CD4-positive, alpha-beta T cell treated with Interleukin-4 for 4 hours (primary cell): ENCODE measurements at regions not wholly inside any gene's neighbourhood (a gene's known extent, or its start where the extent isn't known, plus 50 kb on each side); places are given as distances from the start of the nearest gene placed in this dataset.
A peak's percentile ranks its signal among the peaks of the same experiment; 100 is the strongest.
"Not testable (repeated sequence)": the region's sequence is repeated elsewhere in the genome, so short reads cannot be mapped to it uniquely, and the experiment has no call there.

ENCODE experiments used
- DNase-seq: peaks from one replicate; pipeline ENCODE4 v3.0.0-alpha.2; 2020

DNA sequence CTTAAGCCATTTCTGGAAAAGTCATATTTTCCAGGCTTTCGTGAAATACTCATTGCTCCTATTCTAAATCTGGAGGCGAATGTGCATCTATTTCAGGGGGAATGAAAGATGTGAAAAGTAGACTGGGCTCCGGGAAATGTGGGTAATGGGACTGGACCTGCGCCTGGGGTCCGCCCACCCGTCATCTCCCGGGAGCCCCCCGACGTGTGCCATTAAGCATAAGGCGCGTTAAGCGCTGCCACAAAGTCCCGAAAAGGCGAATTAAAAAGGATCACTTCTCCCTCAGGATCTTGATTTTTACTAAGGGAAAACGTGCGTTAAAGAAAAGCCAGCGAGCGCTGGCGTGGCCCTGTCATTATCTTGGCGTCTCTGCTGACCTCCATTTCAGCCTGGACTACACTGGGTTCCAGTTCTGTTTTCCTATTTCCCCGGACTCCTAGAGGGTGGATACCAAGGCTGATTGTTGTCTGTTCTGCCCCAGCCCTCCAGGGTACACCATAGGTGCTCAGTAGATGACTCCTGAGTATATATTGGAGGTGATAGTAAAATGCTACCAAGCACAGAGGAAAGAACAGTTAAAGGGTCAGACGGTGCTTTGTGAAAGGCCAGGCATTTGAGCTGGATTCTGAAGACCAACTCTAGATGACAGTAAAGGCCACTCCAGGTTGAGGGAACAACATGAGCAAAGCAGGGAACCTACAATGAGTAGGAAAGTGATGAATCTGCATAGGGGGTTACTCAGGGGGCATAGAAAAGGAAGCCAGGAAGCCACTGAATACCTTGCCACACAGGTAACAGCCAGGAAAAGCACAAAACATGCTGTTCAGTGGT is 89.2 kb upstream of the ARID1B start:
- DNase-seq, result no peak

DNA sequence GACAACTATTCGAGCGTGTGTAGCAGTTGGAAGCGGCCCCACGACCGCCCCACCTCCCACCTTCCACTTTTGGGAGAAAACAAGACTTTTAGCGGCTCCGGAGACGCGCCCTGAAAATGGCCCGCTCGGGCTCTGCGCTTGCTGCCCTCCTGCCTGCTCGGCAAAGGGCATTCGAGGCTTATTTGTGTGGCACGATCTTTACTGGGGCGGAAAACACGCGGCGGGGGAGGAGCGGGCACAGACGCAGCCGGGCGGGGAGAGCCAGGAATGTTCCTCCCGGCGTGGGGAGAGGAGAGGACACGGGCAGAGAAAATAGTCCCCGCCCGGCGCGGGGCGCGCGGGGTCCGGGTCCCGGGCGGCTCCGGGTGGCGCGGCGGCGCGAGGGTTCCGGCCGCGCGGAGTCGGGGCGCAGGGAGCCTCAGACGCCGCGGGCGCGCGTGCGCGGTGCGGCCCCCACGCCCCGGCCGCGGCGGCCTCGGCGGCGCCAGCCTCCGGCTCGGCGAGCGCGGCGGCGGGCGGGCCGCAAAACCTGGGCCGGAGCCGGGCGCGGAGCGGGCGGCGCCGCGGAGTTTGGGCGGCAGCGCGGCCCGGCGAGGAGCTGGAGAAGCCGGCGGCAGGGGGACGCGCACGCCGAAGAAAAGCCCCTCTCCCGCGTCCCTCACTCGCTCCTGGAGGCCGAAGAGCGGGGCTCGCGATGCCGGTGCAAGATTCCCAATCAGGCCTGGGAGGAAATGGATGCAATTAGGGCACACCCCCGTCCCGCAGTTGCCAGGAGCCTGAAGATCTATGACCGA is 90.0 kb upstream of the ARID1B start:
- DNase-seq, result peak; percentile 77

DNA sequence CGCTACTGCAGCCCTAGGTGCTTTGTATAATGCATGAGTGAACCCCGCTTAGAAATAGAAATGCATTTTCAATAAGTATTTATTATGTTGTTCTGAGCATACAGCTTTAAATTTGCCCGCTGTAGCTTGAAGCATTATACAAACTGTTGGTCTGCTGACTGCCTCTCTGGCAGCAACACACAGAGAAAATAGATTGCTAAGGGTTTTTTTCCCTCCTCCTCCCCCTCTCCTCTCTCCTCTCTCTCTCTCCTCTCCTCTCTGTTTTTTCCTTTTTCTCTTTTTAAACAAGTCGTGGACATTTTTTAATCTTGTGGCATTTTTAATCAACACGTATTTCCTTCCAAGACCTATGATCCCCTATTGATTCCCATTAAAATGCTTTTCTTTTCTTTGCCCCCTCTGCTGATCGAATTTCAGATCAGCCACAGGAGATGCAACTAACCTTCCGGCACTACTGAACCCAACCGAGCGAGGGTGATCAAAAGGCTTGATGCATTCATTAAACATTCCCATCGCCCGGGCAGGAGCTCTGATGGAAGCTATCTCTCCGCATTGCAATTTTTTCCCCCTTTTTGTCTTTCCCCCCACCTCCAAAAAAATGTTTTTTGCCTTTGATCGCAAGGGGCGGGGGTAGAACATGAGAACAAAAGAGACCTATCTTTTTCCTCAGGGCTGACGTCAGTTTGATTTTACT is 90.7 kb upstream of the ARID1B start:
- no peak for DNase-seq

DNA sequence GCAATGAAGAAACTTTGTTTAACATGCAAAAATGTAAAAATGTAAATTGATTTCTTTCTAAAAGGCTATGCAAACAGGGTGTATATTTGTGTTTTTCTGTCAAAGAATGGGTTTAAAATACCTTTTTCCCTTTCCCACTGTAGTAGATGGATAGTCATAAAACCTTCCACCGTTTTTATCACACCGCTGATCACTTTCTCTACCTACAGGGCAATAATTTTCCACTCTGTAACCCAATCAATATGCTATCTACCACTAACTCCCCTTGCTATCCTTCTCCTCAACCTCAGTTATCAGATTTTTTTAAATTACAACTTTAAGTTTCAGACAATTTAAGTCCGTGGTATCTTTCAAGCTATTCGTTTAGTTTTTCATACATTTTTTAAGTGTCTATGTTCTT is 91.4 kb upstream of the ARID1B start:
- DNase-seq, result no peak

DNA sequence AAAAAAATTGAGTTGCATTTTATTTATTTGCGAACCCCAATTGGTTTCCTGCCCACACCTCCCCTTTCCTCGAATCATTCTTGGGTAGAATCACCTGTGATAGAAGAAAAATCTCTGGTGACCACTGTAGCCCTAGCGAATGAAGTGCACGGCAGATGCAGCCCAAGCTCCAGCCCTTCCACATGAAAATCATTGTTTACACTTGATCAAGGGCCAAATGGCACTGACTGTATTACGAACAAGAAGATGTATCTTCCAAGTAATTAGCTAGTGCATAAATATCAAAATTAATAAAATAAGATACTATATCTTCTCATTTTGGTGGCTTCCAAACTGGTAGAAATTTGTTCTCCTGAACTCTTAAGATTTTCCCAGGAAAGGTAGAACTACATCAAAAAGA is 93.4 kb upstream of the ARID1B start:
- DNase-seq, result no peak

DNA sequence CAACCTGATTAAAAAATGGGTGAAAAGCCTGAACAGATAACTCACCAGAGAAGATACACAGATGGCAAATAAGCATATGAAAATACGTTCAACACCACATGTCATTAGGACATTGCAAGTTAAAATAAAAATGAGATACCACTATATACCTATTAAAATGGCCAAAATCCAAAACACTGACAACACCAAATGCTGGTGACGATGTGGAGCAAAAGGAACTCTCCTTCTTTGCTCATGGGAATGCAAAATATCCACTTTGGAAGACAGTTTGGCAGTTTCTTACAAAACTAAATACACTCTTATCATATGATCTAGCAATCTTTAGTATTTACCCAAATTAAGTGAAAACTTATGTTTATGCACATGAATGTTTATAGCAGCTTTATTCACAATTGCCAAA is 100.5 kb upstream of the ARID1B start:
- no peak for DNase-seq

DNA sequence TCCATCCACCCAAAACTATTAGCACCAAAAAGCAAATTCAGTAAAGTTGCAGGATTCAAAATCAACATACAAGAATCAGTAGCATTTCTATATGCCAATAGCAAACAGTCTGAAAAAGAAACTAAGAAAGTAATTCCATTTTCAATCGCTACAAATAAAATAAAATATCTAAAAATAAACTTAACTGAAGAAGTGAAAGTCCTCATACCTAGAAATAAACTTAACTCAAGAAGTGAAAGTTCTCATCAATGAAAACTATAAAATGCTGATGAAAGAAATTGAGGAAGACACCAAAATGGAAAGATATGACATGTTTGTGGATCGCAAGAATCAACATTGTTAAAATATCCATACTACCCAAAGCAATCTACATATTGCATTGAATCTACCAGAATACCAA is 103.0 kb upstream of the ARID1B start:
- DNase-seq, result no peak

DNA sequence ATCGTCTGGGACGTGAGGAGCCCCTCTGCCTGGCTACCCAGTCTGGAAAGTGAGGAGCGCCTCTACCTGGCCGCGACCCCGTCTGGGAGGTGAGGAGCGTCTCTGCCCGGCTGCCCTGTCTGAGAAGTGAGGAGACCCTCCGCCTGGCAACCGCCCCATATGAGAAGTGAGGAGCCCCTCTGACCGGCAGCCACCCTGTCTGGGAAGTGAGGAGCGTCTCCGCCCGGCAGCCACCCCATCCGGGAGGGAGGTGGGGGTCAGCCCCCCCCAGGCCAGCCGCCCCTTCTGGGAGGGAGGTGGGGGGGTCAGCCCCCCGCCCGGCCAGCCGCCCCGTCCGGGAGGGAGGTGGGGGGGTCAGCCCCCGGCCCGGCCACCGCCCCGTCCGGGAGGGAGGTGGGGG is 107.1 kb upstream of the ARID1B start:
- not testable (repeated sequence) for DNase-seq

DNA sequence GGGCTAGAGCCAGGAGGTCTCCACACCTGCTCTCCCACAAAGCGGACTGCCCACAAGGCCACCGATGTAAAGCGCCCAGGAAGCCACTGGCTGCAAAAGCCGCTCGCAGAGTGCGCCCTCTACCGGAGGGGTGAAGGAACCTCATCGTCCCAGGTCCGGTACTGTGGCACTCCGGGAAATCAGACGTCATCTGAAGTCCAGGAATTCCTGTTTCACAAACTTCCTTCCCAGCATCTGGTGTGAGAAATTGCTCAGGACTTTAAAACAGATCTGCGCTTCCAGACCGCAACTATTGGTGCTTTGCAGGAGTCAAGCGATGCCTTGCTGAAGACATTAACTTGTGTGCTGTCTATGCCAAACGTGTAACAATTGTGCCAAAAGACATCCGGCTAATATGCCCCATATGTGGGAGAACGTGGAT is 115.1 kb upstream of the ARID1B start:
- DNase-seq, result no peak

DNA sequence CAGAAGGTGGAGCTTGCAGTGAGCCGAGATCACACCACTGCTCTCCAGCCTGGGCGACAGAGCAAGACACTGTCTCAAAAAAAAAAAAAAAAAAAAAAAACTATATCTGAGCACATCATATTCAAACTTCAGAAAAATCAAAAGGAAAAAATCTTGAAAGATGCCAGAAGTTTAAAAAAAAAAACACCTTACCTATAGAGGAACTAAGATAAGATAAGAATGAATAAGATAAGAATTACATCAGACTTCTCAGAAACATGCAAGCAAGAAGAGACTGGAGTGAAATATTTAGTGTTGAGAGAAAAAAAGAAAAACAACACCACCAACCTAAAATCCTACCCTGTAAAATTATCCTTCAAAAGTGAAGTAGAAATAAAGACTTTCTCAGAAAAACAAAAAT is 116.8 kb upstream of the ARID1B start:
- DNase-seq, result no peak

DNA sequence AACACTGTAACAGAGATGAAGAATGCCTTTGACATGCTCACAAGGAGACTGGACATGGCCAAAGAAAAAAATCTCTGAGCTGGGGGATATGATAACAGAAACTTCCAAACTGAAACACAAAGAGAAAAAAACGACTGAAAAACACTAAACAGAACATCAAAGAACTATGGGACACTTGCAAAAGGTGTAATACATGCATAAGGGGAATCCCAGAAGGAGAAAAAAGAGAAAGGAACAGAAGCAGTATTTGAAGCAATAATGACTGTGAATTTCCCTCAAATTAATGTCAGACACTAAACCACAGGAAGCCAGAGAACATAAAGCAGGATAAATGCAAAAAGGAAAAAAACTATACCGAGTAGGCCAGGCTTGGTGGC is 117.4 kb upstream of the ARID1B start:
- DNase-seq, result no peak

DNA sequence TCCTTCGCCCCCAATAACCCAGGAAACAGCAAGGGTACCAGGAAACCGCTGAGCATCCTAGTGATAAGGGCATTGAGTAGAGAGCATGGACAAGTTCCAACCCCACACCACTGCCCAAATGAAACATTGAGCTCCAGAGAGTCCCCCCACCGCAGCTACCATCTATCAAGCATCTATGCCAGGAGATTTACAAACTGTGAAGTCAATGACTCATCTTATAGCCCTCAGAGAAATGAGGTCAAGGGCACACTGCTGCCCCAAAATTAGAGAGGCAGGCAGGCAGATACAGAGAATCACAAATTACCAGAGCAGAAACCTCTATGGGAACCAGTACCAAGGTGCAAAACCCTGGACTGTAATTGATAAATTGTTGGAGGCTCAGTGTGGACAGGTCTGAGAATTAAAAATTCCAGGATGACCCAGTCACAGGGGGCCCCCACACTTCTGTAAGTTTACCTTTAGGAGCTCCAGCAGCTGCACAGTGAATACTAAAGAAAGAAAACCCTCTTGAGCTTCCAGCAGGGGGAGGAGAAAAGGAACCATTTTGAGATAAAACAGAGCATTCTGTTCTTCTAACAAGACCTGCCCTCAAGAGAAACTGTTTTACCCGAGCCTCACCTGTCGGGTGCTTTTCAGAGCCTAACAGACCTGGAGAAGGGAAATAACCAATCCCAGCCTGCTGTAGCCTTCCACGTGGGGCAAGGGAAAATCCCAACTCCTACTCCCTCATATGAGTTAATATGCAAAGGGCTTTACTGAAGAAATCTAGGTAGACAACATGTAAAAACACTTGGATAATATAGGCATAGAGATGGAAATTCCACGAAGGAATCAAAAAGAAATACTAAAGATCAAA is 118.0 kb upstream of the ARID1B start:
- DNase-seq, result no peak

DNA sequence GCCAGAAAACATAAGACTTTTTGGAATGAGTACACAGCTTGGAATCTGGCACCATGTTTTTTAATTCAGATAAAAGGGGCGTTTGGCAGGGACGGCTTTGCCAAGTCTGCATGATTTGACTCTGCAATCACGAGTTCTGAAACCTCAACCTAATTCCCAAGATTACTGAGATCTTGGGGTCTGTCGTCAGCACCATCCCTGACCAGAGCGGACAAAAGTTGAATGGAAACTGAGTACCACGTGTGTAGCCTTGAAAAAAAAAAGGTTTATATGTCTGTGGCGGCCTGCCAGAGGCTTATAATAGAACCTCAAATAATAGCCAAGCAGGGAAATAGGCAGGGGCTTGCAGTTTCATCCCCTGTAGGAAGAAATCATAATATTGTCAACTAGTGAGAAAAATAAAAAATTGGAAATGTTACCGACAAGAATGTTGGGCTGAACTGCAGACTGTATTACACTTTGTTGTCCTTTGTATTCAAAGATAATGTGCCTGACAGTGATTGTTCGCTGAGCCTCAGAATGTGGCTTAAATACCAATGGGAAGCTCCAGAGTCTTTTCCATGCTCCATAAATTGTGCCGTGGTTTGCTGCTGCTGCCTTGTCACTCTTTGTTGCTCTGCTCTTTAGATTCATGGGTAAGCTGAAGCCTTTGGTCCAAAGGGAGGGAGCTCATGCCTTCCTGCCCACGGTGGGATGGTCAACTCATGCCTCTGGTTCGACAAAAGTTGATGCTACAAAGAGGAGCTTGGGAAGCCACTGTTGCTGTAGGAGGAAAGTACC is 118.8 kb upstream of the ARID1B start:
- DNase-seq, result no peak

DNA sequence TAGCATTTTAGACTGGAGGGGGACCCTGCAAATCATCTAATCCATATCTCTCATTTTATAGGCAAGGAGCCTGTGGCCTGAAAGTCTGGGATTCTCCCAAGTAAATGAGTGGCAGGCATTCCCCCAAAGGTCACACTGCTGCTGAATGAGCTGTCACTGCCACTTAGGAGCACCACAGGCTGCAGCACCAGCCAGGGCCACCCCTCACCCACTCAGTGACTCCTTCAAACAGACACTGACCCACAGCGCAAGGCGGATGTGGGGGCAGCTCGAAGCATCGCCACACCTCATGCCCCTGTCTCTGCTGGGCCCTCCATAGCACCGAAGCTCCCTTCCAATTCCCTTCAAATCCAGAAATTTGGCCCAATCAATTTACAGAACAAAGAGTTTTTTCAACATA is 119.9 kb upstream of the ARID1B start:
- DNase-seq, result no peak

DNA sequence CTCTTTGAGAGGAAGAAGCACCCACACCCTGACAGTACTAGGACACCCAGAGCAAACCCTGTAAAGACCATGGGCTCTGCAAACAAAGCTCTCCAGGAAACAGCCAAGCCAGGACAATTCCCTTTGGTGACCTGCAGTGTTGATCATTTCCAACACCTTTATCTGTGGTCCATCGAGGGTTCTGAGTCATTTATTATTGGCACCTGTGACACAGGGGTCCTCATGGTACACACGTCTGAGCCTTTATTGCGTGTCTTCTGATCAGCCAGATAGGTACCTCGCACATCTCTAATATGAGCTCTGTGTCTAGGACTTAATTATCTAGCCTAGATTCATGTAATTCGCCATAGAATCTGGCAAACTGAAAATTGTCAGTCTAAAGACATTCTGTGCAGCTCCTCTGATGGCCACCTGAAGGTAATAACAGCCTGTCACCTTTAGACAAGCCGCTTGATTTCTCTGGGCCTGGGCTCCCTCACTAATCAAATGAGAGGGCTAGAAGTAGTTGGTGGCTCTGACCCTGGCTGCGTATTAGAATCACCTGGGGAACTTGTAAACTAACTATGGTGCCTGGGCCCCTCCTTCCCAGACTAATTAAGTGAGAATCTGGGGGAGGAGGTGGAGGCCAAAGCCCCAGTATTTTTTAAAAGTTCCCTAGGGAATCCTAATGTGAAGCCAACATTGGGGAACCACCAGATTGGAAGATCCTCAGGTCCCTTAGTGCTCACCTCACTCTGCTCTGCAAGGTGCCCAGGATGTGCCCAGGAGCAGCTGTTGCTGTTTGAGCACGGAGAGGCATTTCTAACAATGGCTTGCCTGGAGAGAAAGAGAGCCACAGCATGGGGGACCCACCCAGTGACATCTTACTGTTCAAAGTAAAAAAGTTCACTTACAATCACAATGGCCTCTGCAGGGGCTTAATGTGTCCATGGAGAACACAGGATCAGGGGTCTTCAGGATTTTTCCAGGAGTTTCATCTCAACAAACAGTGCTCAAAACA is 122.0 kb upstream of the ARID1B start:
- DNase-seq, result no peak

DNA sequence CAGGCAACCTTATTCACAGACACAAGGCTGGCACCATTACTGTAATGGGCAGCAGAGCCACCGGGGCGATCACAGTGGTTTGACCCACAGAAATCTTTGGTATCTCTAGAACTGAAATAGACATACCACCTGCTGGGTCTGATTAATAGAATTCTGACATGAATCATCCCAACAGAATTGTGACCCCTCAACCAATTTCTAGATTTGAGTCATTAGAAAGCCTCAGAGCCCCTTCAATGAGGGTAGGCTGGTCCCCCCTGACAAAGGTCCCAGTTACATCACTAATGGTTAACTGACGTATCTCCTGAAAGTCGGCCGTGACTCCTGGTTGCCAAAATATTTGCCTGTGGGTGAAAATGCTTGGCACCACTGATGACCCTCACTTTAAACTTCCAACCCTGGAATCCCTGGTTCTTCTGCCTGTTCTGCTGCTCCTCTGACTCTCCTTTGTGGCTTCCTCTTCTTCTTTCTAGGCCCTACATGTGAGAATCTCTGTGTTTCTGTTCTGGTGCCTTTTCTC is 124.9 kb upstream of the ARID1B start:
- no peak for DNase-seq

DNA sequence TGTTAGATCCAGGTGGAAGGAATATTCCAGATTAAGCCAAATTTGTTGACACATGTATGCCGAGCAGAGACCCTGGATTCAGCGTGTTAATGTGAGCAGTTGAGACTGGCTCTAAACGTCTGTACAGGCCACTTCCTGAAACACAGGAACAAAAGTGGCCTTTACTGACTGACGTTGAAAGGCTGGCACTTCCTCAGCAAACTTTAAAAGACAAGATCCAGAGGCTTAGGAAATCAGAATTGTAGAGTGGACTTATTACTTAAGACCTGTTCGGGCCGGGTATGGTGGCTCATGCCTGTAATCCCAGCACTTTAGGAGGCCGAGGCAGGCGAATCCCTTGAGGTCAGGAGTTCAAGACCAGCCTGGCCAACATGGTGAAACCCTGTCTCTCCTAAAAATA is 125.7 kb upstream of the ARID1B start:
- no peak for DNase-seq

DNA sequence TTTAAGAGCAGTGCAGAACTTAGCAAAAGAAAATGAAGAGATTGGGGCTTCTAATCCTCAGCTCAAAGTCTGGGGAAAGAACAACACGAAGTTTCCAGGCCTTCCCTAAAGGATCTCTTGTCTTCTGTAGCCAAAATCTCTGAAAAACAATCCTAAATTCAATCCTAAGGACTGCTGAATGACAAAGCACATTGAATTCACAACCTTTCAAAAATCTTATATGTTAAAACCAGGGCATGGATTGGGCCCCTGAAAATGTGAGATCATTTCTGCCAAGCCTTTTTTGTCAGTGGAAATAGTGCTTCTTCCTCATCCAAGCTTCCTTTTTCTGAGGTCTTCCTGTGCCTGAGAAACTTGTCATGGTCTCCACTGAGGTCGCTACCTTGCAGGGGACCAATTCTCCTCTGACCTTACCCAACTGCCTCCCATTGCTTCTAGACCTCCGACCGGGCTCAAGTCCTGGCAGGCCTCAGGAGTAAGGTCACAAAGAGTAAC is 126.2 kb upstream of the ARID1B start:
- no peak for DNase-seq

DNA sequence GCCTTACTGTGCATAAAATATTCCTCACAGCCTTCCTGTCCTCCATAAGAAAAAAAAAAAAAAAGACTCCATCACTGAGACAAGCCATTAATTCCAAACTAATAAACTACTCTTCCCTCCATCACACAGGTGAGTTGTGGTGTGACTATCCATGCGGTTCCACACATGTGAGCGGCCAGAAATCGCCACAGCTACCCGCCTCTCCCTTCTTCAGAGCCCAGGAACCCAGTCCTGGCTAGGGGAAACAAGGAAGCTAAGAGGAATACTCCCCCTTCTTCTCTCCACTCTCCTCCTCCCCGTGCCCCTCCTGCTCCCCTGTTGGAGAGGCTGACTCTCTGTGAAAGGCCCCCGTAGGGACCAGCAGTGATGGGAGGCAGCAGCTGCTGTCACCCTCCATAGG is 128.6 kb upstream of the ARID1B start:
- no peak for DNase-seq

DNA sequence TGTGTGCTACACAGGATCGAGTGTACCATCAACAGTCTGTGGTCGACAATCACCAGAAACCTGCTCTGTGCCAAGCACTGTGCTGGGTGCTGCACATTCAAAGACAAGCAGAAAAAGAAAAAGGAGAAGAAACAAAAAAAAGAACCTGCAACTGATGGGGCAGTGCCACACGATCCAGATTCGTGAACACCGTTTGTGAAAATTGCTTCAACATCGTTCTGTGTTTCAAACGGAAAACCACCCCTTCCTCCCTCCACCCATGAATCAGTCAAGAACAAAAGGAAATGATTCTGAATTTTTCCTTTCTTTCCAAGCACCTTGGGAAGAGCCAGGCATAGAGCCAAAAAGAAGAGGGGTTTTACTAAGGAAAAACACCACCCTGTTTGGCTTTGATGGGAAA is 129.2 kb upstream of the ARID1B start:
- DNase-seq, result no peak
